B cell (primary cell): ENCODE measurements at regions not wholly inside any gene's neighbourhood (a gene's known extent, or its start where the extent isn't known, plus 50 kb on each side); places are given as distances from the start of the nearest gene placed in this dataset.
"Not testable (repeated sequence)": the region's sequence is repeated elsewhere in the genome, so short reads cannot be mapped to it uniquely, and the experiment has no call there.

Source experiments
- ATAC-seq: fragments of 200-7000 bp; cut with Tn5 transposase; one replicate; pipeline ENCODE4 v1.10.0; 2021; ENCODE audit warnings: low read depth, mild to moderate bottlenecking, moderate number of reproducible peaks, moderate library complexity
- CTCF ChIA-PET: fragments of 350-600 bp; sonication (Branson Sonifier 250); formaldehyde crosslinking; loops from one replicate; lab custom pipeline; 2021; ENCODE audit warnings: antibody characterized with exemption, inconsistent platforms; lab: Charles Lee
- POLR2A ChIA-PET: fragments of 350-600 bp; sonication (Branson Sonifier 250); formaldehyde crosslinking; loops from one replicate; lab custom pipeline; 2021; ENCODE audit warnings: antibody characterized with exemption; lab: Charles Lee
- DNase-seq: peaks from one replicate; pipeline ENCODE4 v3.0.0; 2013
- H2AFZ ChIP-seq: 2 replicates; pipeline ENCODE4 v1.6.1; 2012; ENCODE audit warnings: mild to moderate bottlenecking, low read depth, low read length; ENCODE audit not compliant: insufficient read depth, poor library complexity, severe bottlenecking
- H3K27ac ChIP-seq, 2 donors: 1 replicate in 1 of 2; 2 replicates in 1 of 2; pipeline ENCODE4 v1.5.1; 2012 to 2013; ENCODE audit warnings: low read length in 2 of 2, mild to moderate bottlenecking in 2 of 2, moderate library complexity in 1 of 2
- H3K27me3 ChIP-seq, 4 experiments: fragments of 200-600 bp in 1 of 4; sonication (generic) in 1 of 4; replicated peaks in 1 of 4; 1 replicate in 2 of 4; 2 replicates in 2 of 4; pipeline versions ENCODE4 v1.6.1 to v1.7.0; 2013 to 2016; ENCODE audit warnings: low read length in 3 of 4, mild to moderate bottlenecking in 2 of 4, mixed read lengths in 1 of 4, moderate library complexity in 1 of 4; ENCODE audit not compliant: insufficient read depth in 4 of 4, control insufficient read depth in 3 of 4; ENCODE audit errors: control extremely low read depth in 1 of 4
- H3K36me3 ChIP-seq, 2 experiments: replicated peaks in 1 of 2; 1 replicate in 1 of 2; 2 replicates in 1 of 2; pipeline versions ENCODE4 v1.6.1 to v1.7.1; 2013; ENCODE audit warnings: low read length in 1 of 2; ENCODE audit not compliant: insufficient read depth in 2 of 2, control insufficient read depth in 1 of 2; ENCODE audit errors: control extremely low read depth in 1 of 2, extremely low read depth in 1 of 2
- H3K4me1 ChIP-seq, 2 donors: fragments of 200-600 bp in 1 of 2; sonication (generic) in 1 of 2; 1 replicate in 1 of 2; 2 replicates in 1 of 2; pipeline versions ENCODE4 v1.5.1 to v1.6.1; 2013 to 2017; ENCODE audit warnings: low read length in 2 of 2; ENCODE audit not compliant: control insufficient read depth in 2 of 2, insufficient read depth in 2 of 2
- H3K4me2 ChIP-seq: replicated peaks from 2 replicates; pipeline ENCODE3; 2012; ENCODE audit warnings: mild to moderate bottlenecking, low read depth, low read length; ENCODE audit not compliant: poor library complexity, severe bottlenecking
- H3K4me3 ChIP-seq, 5 experiments: fragments of 200-600 bp in 1 of 5; sonication (generic) in 1 of 5; 1 replicate in 3 of 5; 2 replicates in 2 of 5; pipeline versions ENCODE4 v1.5.1 to v1.7.0; 2011 to 2016; ENCODE audit warnings: low read length in 4 of 5, mild to moderate bottlenecking in 4 of 5, low read depth in 2 of 5, control low read depth in 1 of 5, moderate library complexity in 1 of 5; ENCODE audit not compliant: insufficient read depth in 1 of 5; ENCODE audit errors: control extremely low read depth in 1 of 5, extremely low read depth in 1 of 5
- H3K79me2 ChIP-seq: fragments of 200-600 bp; sonication (generic); one replicate; pipeline ENCODE4 v1.6.0; 2016; ENCODE audit warnings: low read length; ENCODE audit not compliant: control insufficient read depth, insufficient read depth
- H3K9ac ChIP-seq: fragments of 200-600 bp; sonication (generic); 2 replicates; pipeline ENCODE4 v1.6.1; 2017; ENCODE audit warnings: mild to moderate bottlenecking, low read length, moderate library complexity
- H3K9me3 ChIP-seq, 3 donors: one replicate each; pipeline versions ENCODE4 v1.6.1 to v1.7.1; 2013; ENCODE audit warnings: low read length in 2 of 3; ENCODE audit not compliant: control insufficient read depth in 2 of 3, insufficient read depth in 1 of 3; ENCODE audit errors: control extremely low read depth in 1 of 3
- H4K20me1 ChIP-seq: 2 replicates; pipeline ENCODE4 v1.6.0; 2012; ENCODE audit warnings: mild to moderate bottlenecking, low read length; ENCODE audit not compliant: insufficient read depth, control insufficient read depth, poor library complexity, severe bottlenecking
- H3K27ac Mint-ChIP-seq: one replicate; pipeline ENCODE4 v1.8.0; 2021; ENCODE audit warnings: mixed read lengths
- H3K27me3 Mint-ChIP-seq: one replicate; pipeline ENCODE4 v1.8.0; 2021; ENCODE audit warnings: mixed read lengths
- H3K4me1 Mint-ChIP-seq: one replicate; pipeline ENCODE4 v1.8.0; 2021; ENCODE audit warnings: mixed read lengths
- H3K4me3 Mint-ChIP-seq: one replicate; pipeline ENCODE4 v1.8.0; 2021; ENCODE audit warnings: mixed read lengths
- H3K9me3 Mint-ChIP-seq: one replicate; pipeline ENCODE4 v1.8.0; 2022; ENCODE audit warnings: mixed read lengths; ENCODE audit not compliant: insufficient read depth
- CTCF ChIP-seq: fragments of 200-600 bp; IDR thresholded peaks from one replicate; pipeline ENCODE4 v1.8.0; 2022; ENCODE audit warnings: antibody characterized with exemption, mild to moderate bottlenecking
- EZH2 ChIP-seq: IDR thresholded peaks from 2 replicates; pipeline ENCODE4 v1.6.1; 2012; ENCODE audit warnings: borderline replicate concordance, low read depth, mild to moderate bottlenecking, moderate library complexity, low read length; ENCODE audit not compliant: insufficient read depth, poor library complexity, severe bottlenecking
- WGBS: methylation state at CpG from one replicate; pipeline ENCODE4 v1.1.5; 2013; ENCODE audit warnings: missing lambda C conversion rate; ENCODE audit not compliant: insufficient coverage; 5-methylcytosine and 5-hydroxymethylcytosine counted together
- intact Hi-C: fragments of 100-400 bp; cut with micrococcal nuclease; formaldehyde crosslinking; loops from one replicate; pipeline ENCODE4 v1.10.0; 2022

- TF ChIP-seq EZH2 (no peak), CTCF (no peak)
- no peak overlapping the region for H3K4me3 Mint-ChIP-seq
- CTCF ChIA-PET = no interaction called here
- H3K9ac ChIP-seq = no peak overlapping the region
- H3K27me3 Mint-ChIP-seq = no peaks in the 10 kb centered on the region
- H4K20me1 ChIP-seq = no peaks in the 10 kb centered on the region
- peaks cover 0 to 32% (median 14%) of the 10 kb centered on the region in 3 donors for H3K9me3 ChIP-seq
- H3K36me3 ChIP-seq = no peaks in the 10 kb centered on the region
- H3K27me3 ChIP-seq = no peaks in the 10 kb centered on the region
- H3K4me1 Mint-ChIP-seq = peaks cover 8% of the 10 kb centered on the region
- no peaks in the 10 kb centered on the region for H3K79me2 ChIP-seq
- no peak for DNase-seq
- POLR2A ChIA-PET = no interaction called here
- H3K4me3 ChIP-seq = no peak overlapping the region
- no peak for ATAC-seq
- H3K9me3 Mint-ChIP-seq = peaks cover 10% of the 10 kb centered on the region
- H2AFZ ChIP-seq = no peak overlapping the region
- H3K4me1 ChIP-seq = peaks cover 4% of the 10 kb centered on the region in 2 donors
- H3K27ac ChIP-seq = no peak overlapping the region
- 95% methylated on average over 2 of the region's 13 CpGs for WGBS
- intact Hi-C loops = no loop called here
- H3K27ac Mint-ChIP-seq = no peak overlapping the region
- H3K4me2 ChIP-seq = no peak overlapping the region
Measured at GRCh38 chr6:170140129-170140528, 150.7 kb downstream of the DLL1 start.

- CTCF ChIA-PET = no interaction called here
- H4K20me1 ChIP-seq = no peaks in the 10 kb centered on the region
- peaks cover 0 to 28% (median 9%) of the 10 kb centered on the region in 3 donors for H3K9me3 ChIP-seq
- 97% methylated on average over 22 of the region's 22 CpGs for WGBS
- no peak for TF ChIP-seq EZH2
- TF ChIP-seq CTCF = no peak
- no peak overlapping the region for H3K4me3 ChIP-seq
- intact Hi-C loops = no loop called here
- no peaks in the 10 kb centered on the region for H3K27me3 ChIP-seq
- ATAC-seq (no peak), DNase-seq (no peak)
- peaks cover 2% of the 10 kb centered on the region for H3K4me1 Mint-ChIP-seq
- H3K9me3 Mint-ChIP-seq = peaks cover 5% of the 10 kb centered on the region
- no peak overlapping the region for H3K27ac ChIP-seq
- H3K27ac Mint-ChIP-seq = no peak overlapping the region
- peaks cover 3 to 4% of the 10 kb centered on the region in 2 donors for H3K4me1 ChIP-seq
- no peak overlapping the region for H2AFZ ChIP-seq
- no peaks in the 10 kb centered on the region for H3K79me2 ChIP-seq
- POLR2A ChIA-PET = no interaction called here
- no peak overlapping the region for H3K4me3 Mint-ChIP-seq
- no peak overlapping the region for H3K9ac ChIP-seq
- no peak overlapping the region for H3K4me2 ChIP-seq
- no peaks in the 10 kb centered on the region for H3K36me3 ChIP-seq
- no peaks in the 10 kb centered on the region for H3K27me3 Mint-ChIP-seq
Measured at GRCh38 chr6:170139531-170139930, 151.3 kb downstream of the DLL1 start.

GRCh38 chr6:170139046-170139445, 151.8 kb downstream of the DLL1 start:
- H3K4me3 Mint-ChIP-seq, H3K4me1 Mint-ChIP-seq, DNase-seq, H3K27me3 Mint-ChIP-seq, H3K79me2 ChIP-seq, CTCF ChIA-PET, H3K4me2 ChIP-seq, H3K27ac Mint-ChIP-seq, H2AFZ ChIP-seq, H3K27ac ChIP-seq, H3K36me3 ChIP-seq, H3K9me3 Mint-ChIP-seq, intact Hi-C loops, H3K9ac ChIP-seq, H3K4me1 ChIP-seq, H3K4me3 ChIP-seq, H4K20me1 ChIP-seq, H3K27me3 ChIP-seq, POLR2A ChIA-PET, ATAC-seq: not testable (repeated sequence)
- peaks cover 0 to 25% (median 4%) of the 10 kb centered on the region in 3 donors for H3K9me3 ChIP-seq
- whole genome bisulfite sequencing = 94% methylated on average over 24 of the region's 24 CpGs
